ENCODE measurements at regions not wholly inside any gene's neighbourhood (a gene's known extent, or its start where the extent isn't known, plus 50 kb on each side); places are given as distances from the start of the nearest gene placed in this dataset.

GRCh38 chr7:46960970-46961369 is 620.9 kb downstream of the TNS3 start:
- no CpG with 5 or more reads among the region's 3 CpGs for WGBS, 2 experiments (ENCODE audit: extremely low coverage in 2 of 2, insufficient read length in 1 of 2)

More at GRCh38 chr7:46960970-46961369, 620.9 kb downstream of the TNS3 start:
- Histone ChIP-seq H3K9ac (ENCODE audit: low read depth, low read length) (no peak overlapping the region), H3K4me2 (ENCODE audit: low read depth, low read length) (no peak overlapping the region), H3K4me3 (ENCODE audit: insufficient read depth, low read depth, low read length) (no peak overlapping the region), H3K27me3 (ENCODE audit: control insufficient read depth, insufficient read depth, low read length) (no peaks in the 10 kb centered on the region), H3K56ac (ENCODE audit: extremely low read depth, insufficient read depth, low read length) (no peak overlapping the region), H2AK9ac (replicated peaks; ENCODE audit: low read depth, low read length, poor library complexity) (no peak overlapping the region), H2BK120ac (ENCODE audit: low read depth, low read length) (no peak overlapping the region), H2BK20ac (ENCODE audit: low read depth, low read length) (no peak overlapping the region), H3K27ac (ENCODE audit: insufficient read depth, low read length) (no peak overlapping the region), H3K9me3 (ENCODE audit: control insufficient read depth, insufficient read depth, low read length) (peaks cover 4% of the 10 kb centered on the region), H3K18ac (ENCODE audit: low read depth, low read length) (no peak overlapping the region), H2BK15ac (ENCODE audit: low read depth, low read length) (no peak overlapping the region), H3K9me1 (ENCODE audit: insufficient read depth, low read length) (no peaks in the 10 kb centered on the region), H3K79me1 (ENCODE audit: low read depth in 1 of 2, low read length in 2 of 2) (no peaks in the 10 kb centered on the region), H3K23ac (ENCODE audit: low read depth, low read length) (no peak overlapping the region), H3K4ac (ENCODE audit: low read depth, low read length) (no peak overlapping the region), H2BK5ac (ENCODE audit: low read depth, low read length, poor library complexity, severe bottlenecking) (no peak overlapping the region), H2AK5ac (ENCODE audit: low read depth, low read length) (no peak overlapping the region), H3K14ac (replicated peaks; ENCODE audit: low read depth, low read length) (no peak overlapping the region), H4K5ac (ENCODE audit: low read depth, low read length) (no peak overlapping the region), H4K20me1 (ENCODE audit: insufficient read depth, low read length) (no peaks in the 10 kb centered on the region), H4K91ac (ENCODE audit: insufficient read depth, low read depth, low read length) (no peak overlapping the region), H2AFZ (replicated peaks; ENCODE audit: low read length, poor library complexity) (no peak overlapping the region), H3K4me1 (ENCODE audit: control insufficient read depth, insufficient read depth, low read length) (no peaks in the 10 kb centered on the region), H4K8ac (ENCODE audit: low read depth in 2 of 2, low read length in 2 of 2) (no peak overlapping the region), H3K36me3 (ENCODE audit: control insufficient read depth, insufficient read depth, low read length) (no peaks in the 10 kb centered on the region)
- POLR2A ChIA-PET (ENCODE audit: unreplicated experiment): no interaction called here
- intact Hi-C loops (cut with micrococcal nuclease) (no loop called here), dilution Hi-C loops (cut with HindIII; ENCODE audit: low sequenced_read_pairs, unreplicated experiment) (no loop called here), in situ Hi-C loops (cut with MboI; ENCODE audit: low sequenced_read_pairs) (no loop called here)
- no peak for DNase-seq
- BruUV-seq (replicated peaks): no TSS peak
- TF ChIP-seq SMC3 (IDR thresholded peaks at IDR 0.05; ENCODE audit: low read depth, low read length) (no peak), NFE2L2 (IDR thresholded peaks at IDR 0.05; ENCODE audit: low read depth, low read length) (no peak), POLR2A (IDR thresholded peaks at IDR 0.05; ENCODE audit: low read depth, low read length) (no peak), RCOR1 (IDR thresholded peaks at IDR 0.05; ENCODE audit: insufficient replicate concordance, low read length) (no peak), CHD1 (IDR thresholded peaks at IDR 0.05; ENCODE audit: low read depth, low read length) (no peak), MAFK (IDR thresholded peaks at IDR 0.05; ENCODE audit: low read depth, low read length) (no peak), CEBPB (IDR thresholded peaks at IDR 0.05; ENCODE audit: low read depth, low read length) (no peak), RFX5 (IDR thresholded peaks at IDR 0.05; ENCODE audit: low read depth, low read length) (no peak)
- TF ChIP-seq, protein P1, sequence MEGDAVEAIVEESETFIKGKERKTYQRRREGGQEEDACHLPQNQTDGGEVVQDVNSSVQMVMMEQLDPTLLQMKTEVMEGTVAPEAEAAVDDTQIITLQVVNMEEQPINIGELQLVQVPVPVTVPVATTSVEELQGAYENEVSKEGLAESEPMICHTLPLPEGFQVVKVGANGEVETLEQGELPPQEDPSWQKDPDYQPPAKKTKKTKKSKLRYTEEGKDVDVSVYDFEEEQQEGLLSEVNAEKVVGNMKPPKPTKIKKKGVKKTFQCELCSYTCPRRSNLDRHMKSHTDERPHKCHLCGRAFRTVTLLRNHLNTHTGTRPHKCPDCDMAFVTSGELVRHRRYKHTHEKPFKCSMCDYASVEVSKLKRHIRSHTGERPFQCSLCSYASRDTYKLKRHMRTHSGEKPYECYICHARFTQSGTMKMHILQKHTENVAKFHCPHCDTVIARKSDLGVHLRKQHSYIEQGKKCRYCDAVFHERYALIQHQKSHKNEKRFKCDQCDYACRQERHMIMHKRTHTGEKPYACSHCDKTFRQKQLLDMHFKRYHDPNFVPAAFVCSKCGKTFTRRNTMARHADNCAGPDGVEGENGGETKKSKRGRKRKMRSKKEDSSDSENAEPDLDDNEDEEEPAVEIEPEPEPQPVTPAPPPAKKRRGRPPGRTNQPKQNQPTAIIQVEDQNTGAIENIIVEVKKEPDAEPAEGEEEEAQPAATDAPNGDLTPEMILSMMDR (conservative IDR thresholded peaks at IDR 0.05; ENCODE audit: low read depth, low read length): no peak
- CTCF ChIA-PET: no interaction called here
- ATAC-seq (ENCODE audit: low read depth): no peak

Data from IMR-90 (cell line).